Endothelial cell of umbilical vein (primary cell): ENCODE measurements at regions not wholly inside any gene's neighbourhood (a gene's known extent, or its start where the extent isn't known, plus 50 kb on each side); places are given as distances from the start of the nearest gene placed in this dataset.

Source experiments
- BruUV-seq: library from RNA; stranded (reverse); fragments of 400-500 nt; replicated peaks from 2 replicates; lab custom pipeline; 2021; lab: Mats Ljungman, UMichigan
- CTCF ChIA-PET: fragments of 300-600, 350-600 bp; sonication (Branson Sonifier 250); formaldehyde crosslinking; loops from one replicate; lab custom pipeline; 2021; ENCODE audit warnings: antibody characterized with exemption, inconsistent platforms; lab: Charles Lee
- POLR2A ChIA-PET: fragments of 300-600, 350-600 bp; sonication (Branson Sonifier 250); formaldehyde crosslinking; loops from one replicate; lab custom pipeline; 2021; ENCODE audit warnings: antibody characterized with exemption, inconsistent platforms; lab: Charles Lee
- DNase-seq: peaks from one replicate; pipeline ENCODE4 v3.0.0-alpha.2; 2011; ENCODE audit warnings: low read depth, low spot score
- FAIRE-seq: peaks from 2 replicates; lab custom pipeline; 2011; peaks lifted over from hg19 to GRCh38; lab: Jason Lieb, UNC
- H2AFZ ChIP-seq: 2 replicates; pipeline ENCODE4 v1.6.0; 2012; ENCODE audit warnings: low read depth, low read length, control low read depth, inconsistent platforms
- H3K27ac ChIP-seq: 2 replicates; pipeline ENCODE4 v1.5.1; 2011; ENCODE audit warnings: low read depth, mild to moderate bottlenecking, control low read depth, low read length, moderate library complexity; ENCODE audit not compliant: insufficient read depth
- H3K27me3 ChIP-seq, 2 experiments: 2 replicates each; pipeline versions ENCODE4 v1.6.0 to v1.6.1; 2011; ENCODE audit warnings: low read length in 2 of 2, mixed read lengths in 1 of 2; ENCODE audit not compliant: control insufficient read depth in 2 of 2, insufficient read depth in 2 of 2
- H3K36me3 ChIP-seq, 2 experiments: 2 replicates in 1 of 2; 3 replicates in 1 of 2; pipeline ENCODE4 v1.5.1; 2011; ENCODE audit warnings: low read length in 2 of 2, mild to moderate bottlenecking in 1 of 2, moderate library complexity in 1 of 2; ENCODE audit not compliant: control insufficient read depth in 2 of 2, insufficient read depth in 2 of 2; ENCODE audit errors: extremely low read depth in 1 of 2
- H3K4me1 ChIP-seq: 3 replicates; pipeline ENCODE4 v1.5.1; 2011; ENCODE audit warnings: mild to moderate bottlenecking, low read length; ENCODE audit not compliant: control insufficient read depth, insufficient read depth; ENCODE audit errors: extremely low read depth
- H3K4me2 ChIP-seq: 2 replicates; pipeline ENCODE4 v1.6.1; 2011; ENCODE audit warnings: low read length, control low read depth, mixed read lengths; ENCODE audit not compliant: insufficient read depth
- H3K4me3 ChIP-seq, 3 experiments: fragments of 200-600 bp in 1 of 3; sonication (generic), shearing (Covaris generic) in 1 of 3; replicated peaks in 1 of 3; 2 replicates each; pipeline ENCODE4 v1.5.1; 2011 to 2016; ENCODE audit warnings: control low read depth in 3 of 3, low read length in 3 of 3, mild to moderate bottlenecking in 2 of 3, inconsistent platforms in 1 of 3, low read depth in 1 of 3, moderate library complexity in 1 of 3; ENCODE audit not compliant: insufficient read depth in 1 of 3
- H3K79me2 ChIP-seq: 2 replicates; pipeline ENCODE4 v1.6.0; 2012; ENCODE audit warnings: low read length, inconsistent platforms; ENCODE audit not compliant: control insufficient read depth, insufficient read depth
- H3K9ac ChIP-seq: replicated peaks from 2 replicates; pipeline ENCODE3; 2011; ENCODE audit warnings: low read length, control low read depth; ENCODE audit not compliant: insufficient read depth; ENCODE audit errors: extremely low read depth
- H3K9me1 ChIP-seq: replicated peaks from 3 replicates; pipeline ENCODE4 v1.6.0; 2011; ENCODE audit warnings: mild to moderate bottlenecking, low read length; ENCODE audit not compliant: control insufficient read depth, insufficient read depth; ENCODE audit errors: extremely low read depth
- H3K9me3 ChIP-seq: replicated peaks from 2 replicates; pipeline ENCODE4 v1.5.1; 2012; ENCODE audit warnings: low read length, inconsistent platforms; ENCODE audit not compliant: control insufficient read depth, insufficient read depth
- H4K20me1 ChIP-seq: replicated peaks from 2 replicates; pipeline ENCODE3; 2011; ENCODE audit warnings: mild to moderate bottlenecking, low read length; ENCODE audit not compliant: control insufficient read depth, insufficient read depth; ENCODE audit errors: extremely low read depth
- CTCF ChIP-seq, 2 donors: IDR thresholded peaks; 1 replicate in 1 of 2; 2 replicates in 1 of 2; pipeline ENCODE4 v1.5.1; 2011; ENCODE audit warnings: low read length in 2 of 2, mild to moderate bottlenecking in 2 of 2, moderate library complexity in 2 of 2, control low read depth in 1 of 2, inconsistent platforms in 1 of 2, low read depth in 1 of 2; ENCODE audit not compliant: insufficient read depth in 1 of 2; ENCODE audit errors: extremely low read depth in 1 of 2
- EZH2 ChIP-seq: IDR thresholded peaks from 2 replicates; pipeline ENCODE4 v1.6.1; 2012; ENCODE audit warnings: borderline replicate concordance, low read depth, mild to moderate bottlenecking, moderate library complexity, low read length, inconsistent platforms; ENCODE audit not compliant: severe bottlenecking
- FOS ChIP-seq: IDR thresholded peaks from 2 replicates; pipeline ENCODE4 v1.6.1; 2011; ENCODE audit warnings: mild to moderate bottlenecking, low read length, moderate library complexity, borderline replicate concordance; ENCODE audit not compliant: insufficient read depth
- GATA2 ChIP-seq: IDR thresholded peaks from 2 replicates; pipeline ENCODE4 v1.7.0; 2011; ENCODE audit warnings: low read depth, mild to moderate bottlenecking, moderate library complexity, mixed read lengths, low read length; ENCODE audit not compliant: insufficient read length, insufficient read depth
- JUN ChIP-seq: IDR thresholded peaks from 2 replicates; pipeline ENCODE4 v1.6.1; 2011; ENCODE audit warnings: borderline replicate concordance, low read depth; ENCODE audit not compliant: insufficient read length, insufficient read depth
- MAX ChIP-seq: IDR thresholded peaks from 2 replicates; pipeline ENCODE4 v1.6.1; 2011; ENCODE audit not compliant: insufficient read depth, insufficient read length
- MYC ChIP-seq: IDR thresholded peaks from one replicate; pipeline ENCODE4 v1.6.1; 2011; ENCODE audit warnings: mild to moderate bottlenecking, low read depth, low read length
- POLR2A ChIP-seq: IDR thresholded peaks from 2 replicates; pipeline ENCODE4 v1.6.1; 2012; ENCODE audit warnings: low read depth, mild to moderate bottlenecking, control low read depth, low read length
- POLR2AphosphoS5 ChIP-seq: IDR thresholded peaks from 2 replicates; pipeline ENCODE4 v1.6.1; 2012; ENCODE audit warnings: low read depth, mild to moderate bottlenecking, control low read depth, low read length, moderate library complexity; ENCODE audit not compliant: insufficient read depth
- dilution Hi-C: fragments of 300-500 bp; cut with MboI; formaldehyde crosslinking; loops from one replicate; pipeline ENCODE4 v1.15.0; 2019; ENCODE audit warnings: low sequenced_read_pairs; ENCODE audit not compliant: extremely low pct_ligation_motif_present
- intact Hi-C: fragments of 100-400 bp; cut with micrococcal nuclease; formaldehyde crosslinking; loops from one replicate; pipeline ENCODE4 v1.10.0; 2022

GRCh38 chr6:148257810-148258209 lies 84.8 kb upstream of the SASH1 start:
- H3K4me2 ChIP-seq = no peak overlapping the region
- no peaks in the 10 kb centered on the region for H4K20me1 ChIP-seq
- TF ChIP-seq CTCF (IDR thresholded peaks at IDR 0.05; ENCODE audit: extremely low read depth in 1 of 2, insufficient read depth in 1 of 2, low read depth in 1 of 2, low read length in 2 of 2) = no peak
- TF ChIP-seq EZH2 = no peak
- no peak for TF ChIP-seq POLR2A
- no peak for TF ChIP-seq MAX
- no peak for TF ChIP-seq JUN
- no peak for TF ChIP-seq GATA2
- TF ChIP-seq POLR2AphosphoS5 = no peak
- TF ChIP-seq FOS = no peak
- TF ChIP-seq MYC = no peak
- CTCF ChIA-PET = no interaction called here
- no peaks in the 10 kb centered on the region for H3K36me3 ChIP-seq
- dilution Hi-C loops (no loop called here), intact Hi-C loops (no loop called here)
- no peak overlapping the region for H3K9ac ChIP-seq
- no peak for FAIRE-seq
- POLR2A ChIA-PET = no interaction called here
- H3K4me1 ChIP-seq = no peaks in the 10 kb centered on the region
- H3K9me1 ChIP-seq = no peaks in the 10 kb centered on the region
- H3K79me2 ChIP-seq = no peaks in the 10 kb centered on the region
- no peak overlapping the region for H3K27ac ChIP-seq
- BruUV-seq = no TSS peak
- no peak overlapping the region for H3K4me3 ChIP-seq
- H3K27me3 ChIP-seq = no peaks in the 10 kb centered on the region
- H2AFZ ChIP-seq = no peak overlapping the region
- H3K9me3 ChIP-seq = no peaks in the 10 kb centered on the region
- no peak for DNase-seq
